NCI-H524 (cell line): ENCODE measurements at regions not wholly inside any gene's neighbourhood (a gene's known extent, or its start where the extent isn't known, plus 50 kb on each side); places are given as distances from the start of the nearest gene placed in this dataset.
"Not testable (repeated sequence)": the region's sequence is repeated elsewhere in the genome, so short reads cannot be mapped to it uniquely, and the experiment has no call there.

ENCODE experiments used
- DNase-seq, 2 experiments: peaks; one replicate each; lab custom pipeline; 2025; lab: John Stamatoyannopoulos, UW

GRCh38 chr12:25424211-25424731 lies 128.8 kb downstream of the LMNTD1 start:
- no peak for DNase-seq

GRCh38 chr12:25423355-25424050 lies 129.6 kb downstream of the LMNTD1 start:
- no peak for DNase-seq

GRCh38 chr12:25422241-25422640 lies 130.8 kb downstream of the LMNTD1 start:
- no peak for DNase-seq

GRCh38 chr12:25421651-25422167 lies 131.4 kb downstream of the LMNTD1 start:
- no peak for DNase-seq

- DNase-seq: no peak
These were observed 133.0 kb downstream of the LMNTD1 start for GRCh38 chr12:25420116-25420515.

GRCh38 chr12:25419595-25419994 lies 133.5 kb downstream of the LMNTD1 start:
- no peak for DNase-seq

- no peak for DNase-seq
These were observed 136.0 kb downstream of the LMNTD1 start for GRCh38 chr12:25417071-25417470.

- DNase-seq: no peak
These were observed 136.6 kb downstream of the LMNTD1 start for GRCh38 chr12:25416516-25416915.

- DNase-seq: no peak
These were observed 138.1 kb downstream of the LMNTD1 start for GRCh38 chr12:25415004-25415403.

- no peak for DNase-seq
These were observed 140.3 kb downstream of the LMNTD1 start for GRCh38 chr12:25412735-25413134.

GRCh38 chr12:25404955-25405354 lies 148.1 kb downstream of the LMNTD1 start:
- DNase-seq: no peak

- no peak for DNase-seq
These were observed 151.0 kb upstream of the KRAS start for GRCh38 chr12:25401547-25402345.

- DNase-seq: peak; percentile 45 to 74
These were observed 146.3 kb upstream of the KRAS start for GRCh38 chr12:25397001-25397400.

- no peak for DNase-seq
These were observed 144.5 kb upstream of the KRAS start for GRCh38 chr12:25395227-25395626.

- not testable (repeated sequence) for DNase-seq
These were observed 144.0 kb upstream of the KRAS start for GRCh38 chr12:25394775-25395174.

- no peak for DNase-seq
These were observed 143.3 kb upstream of the KRAS start for GRCh38 chr12:25394025-25394424.

- DNase-seq: not testable (repeated sequence)
These were observed 140.6 kb upstream of the KRAS start for GRCh38 chr12:25391346-25391745.

GRCh38 chr12:25388183-25388582 lies 137.5 kb upstream of the KRAS start:
- DNase-seq: no peak

GRCh38 chr12:25387732-25388050 lies 137.0 kb upstream of the KRAS start:
- DNase-seq: no peak

GRCh38 chr12:25386831-25387731 lies 136.4 kb upstream of the KRAS start:
- peak; percentile 62 to 84 for DNase-seq

- no peak for DNase-seq
These were observed 134.1 kb upstream of the KRAS start for GRCh38 chr12:25384893-25385248.
